ENCODE measurements at regions not wholly inside any gene's neighbourhood (a gene's known extent, or its start where the extent isn't known, plus 50 kb on each side); places are given as distances from the start of the nearest gene placed in this dataset.

DNA sequence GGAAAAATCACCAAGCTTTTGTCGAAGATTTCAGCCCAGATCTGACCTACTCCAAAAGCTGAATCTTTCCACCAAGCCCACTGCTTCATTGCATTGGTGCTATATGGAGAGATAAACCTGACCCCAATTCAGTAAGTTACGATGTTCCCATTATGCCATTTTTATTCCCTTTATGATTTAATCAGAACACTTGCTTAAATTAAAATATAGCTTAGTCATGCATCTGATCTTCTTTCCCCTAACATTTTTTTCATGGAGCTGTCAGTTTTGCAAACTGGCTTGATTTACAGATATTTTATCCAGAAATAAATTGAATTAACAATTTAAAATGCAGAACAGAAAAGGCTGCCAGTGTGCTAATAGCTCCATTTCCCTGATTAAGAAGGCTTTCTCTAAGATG lies 503.5 kb upstream of the C1orf87 start (continued):
- TF ChIP-seq, protein P1, sequence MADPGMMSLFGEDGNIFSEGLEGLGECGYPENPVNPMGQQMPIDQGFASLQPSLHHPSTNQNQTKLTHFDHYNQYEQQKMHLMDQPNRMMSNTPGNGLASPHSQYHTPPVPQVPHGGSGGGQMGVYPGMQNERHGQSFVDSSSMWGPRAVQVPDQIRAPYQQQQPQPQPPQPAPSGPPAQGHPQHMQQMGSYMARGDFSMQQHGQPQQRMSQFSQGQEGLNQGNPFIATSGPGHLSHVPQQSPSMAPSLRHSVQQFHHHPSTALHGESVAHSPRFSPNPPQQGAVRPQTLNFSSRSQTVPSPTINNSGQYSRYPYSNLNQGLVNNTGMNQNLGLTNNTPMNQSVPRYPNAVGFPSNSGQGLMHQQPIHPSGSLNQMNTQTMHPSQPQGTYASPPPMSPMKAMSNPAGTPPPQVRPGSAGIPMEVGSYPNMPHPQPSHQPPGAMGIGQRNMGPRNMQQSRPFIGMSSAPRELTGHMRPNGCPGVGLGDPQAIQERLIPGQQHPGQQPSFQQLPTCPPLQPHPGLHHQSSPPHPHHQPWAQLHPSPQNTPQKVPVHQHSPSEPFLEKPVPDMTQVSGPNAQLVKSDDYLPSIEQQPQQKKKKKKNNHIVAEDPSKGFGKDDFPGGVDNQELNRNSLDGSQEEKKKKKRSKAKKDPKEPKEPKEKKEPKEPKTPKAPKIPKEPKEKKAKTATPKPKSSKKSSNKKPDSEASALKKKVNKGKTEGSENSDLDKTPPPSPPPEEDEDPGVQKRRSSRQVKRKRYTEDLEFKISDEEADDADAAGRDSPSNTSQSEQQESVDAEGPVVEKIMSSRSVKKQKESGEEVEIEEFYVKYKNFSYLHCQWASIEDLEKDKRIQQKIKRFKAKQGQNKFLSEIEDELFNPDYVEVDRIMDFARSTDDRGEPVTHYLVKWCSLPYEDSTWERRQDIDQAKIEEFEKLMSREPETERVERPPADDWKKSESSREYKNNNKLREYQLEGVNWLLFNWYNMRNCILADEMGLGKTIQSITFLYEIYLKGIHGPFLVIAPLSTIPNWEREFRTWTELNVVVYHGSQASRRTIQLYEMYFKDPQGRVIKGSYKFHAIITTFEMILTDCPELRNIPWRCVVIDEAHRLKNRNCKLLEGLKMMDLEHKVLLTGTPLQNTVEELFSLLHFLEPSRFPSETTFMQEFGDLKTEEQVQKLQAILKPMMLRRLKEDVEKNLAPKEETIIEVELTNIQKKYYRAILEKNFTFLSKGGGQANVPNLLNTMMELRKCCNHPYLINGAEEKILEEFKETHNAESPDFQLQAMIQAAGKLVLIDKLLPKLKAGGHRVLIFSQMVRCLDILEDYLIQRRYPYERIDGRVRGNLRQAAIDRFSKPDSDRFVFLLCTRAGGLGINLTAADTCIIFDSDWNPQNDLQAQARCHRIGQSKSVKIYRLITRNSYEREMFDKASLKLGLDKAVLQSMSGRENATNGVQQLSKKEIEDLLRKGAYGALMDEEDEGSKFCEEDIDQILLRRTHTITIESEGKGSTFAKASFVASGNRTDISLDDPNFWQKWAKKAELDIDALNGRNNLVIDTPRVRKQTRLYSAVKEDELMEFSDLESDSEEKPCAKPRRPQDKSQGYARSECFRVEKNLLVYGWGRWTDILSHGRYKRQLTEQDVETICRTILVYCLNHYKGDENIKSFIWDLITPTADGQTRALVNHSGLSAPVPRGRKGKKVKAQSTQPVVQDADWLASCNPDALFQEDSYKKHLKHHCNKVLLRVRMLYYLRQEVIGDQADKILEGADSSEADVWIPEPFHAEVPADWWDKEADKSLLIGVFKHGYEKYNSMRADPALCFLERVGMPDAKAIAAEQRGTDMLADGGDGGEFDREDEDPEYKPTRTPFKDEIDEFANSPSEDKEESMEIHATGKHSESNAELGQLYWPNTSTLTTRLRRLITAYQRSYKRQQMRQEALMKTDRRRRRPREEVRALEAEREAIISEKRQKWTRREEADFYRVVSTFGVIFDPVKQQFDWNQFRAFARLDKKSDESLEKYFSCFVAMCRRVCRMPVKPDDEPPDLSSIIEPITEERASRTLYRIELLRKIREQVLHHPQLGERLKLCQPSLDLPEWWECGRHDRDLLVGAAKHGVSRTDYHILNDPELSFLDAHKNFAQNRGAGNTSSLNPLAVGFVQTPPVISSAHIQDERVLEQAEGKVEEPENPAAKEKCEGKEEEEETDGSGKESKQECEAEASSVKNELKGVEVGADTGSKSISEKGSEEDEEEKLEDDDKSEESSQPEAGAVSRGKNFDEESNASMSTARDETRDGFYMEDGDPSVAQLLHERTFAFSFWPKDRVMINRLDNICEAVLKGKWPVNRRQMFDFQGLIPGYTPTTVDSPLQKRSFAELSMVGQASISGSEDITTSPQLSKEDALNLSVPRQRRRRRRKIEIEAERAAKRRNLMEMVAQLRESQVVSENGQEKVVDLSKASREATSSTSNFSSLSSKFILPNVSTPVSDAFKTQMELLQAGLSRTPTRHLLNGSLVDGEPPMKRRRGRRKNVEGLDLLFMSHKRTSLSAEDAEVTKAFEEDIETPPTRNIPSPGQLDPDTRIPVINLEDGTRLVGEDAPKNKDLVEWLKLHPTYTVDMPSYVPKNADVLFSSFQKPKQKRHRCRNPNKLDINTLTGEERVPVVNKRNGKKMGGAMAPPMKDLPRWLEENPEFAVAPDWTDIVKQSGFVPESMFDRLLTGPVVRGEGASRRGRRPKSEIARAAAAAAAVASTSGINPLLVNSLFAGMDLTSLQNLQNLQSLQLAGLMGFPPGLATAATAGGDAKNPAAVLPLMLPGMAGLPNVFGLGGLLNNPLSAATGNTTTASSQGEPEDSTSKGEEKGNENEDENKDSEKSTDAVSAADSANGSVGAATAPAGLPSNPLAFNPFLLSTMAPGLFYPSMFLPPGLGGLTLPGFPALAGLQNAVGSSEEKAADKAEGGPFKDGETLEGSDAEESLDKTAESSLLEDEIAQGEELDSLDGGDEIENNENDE (IDR thresholded peaks at IDR 0.05; ENCODE audit: insufficient replicate concordance, low read length) = no peak
- TF ChIP-seq SP1 (IDR thresholded peaks at IDR 0.05; ENCODE audit: low read depth, low read length) = no peak
- TF ChIP-seq NANOG (IDR thresholded peaks at IDR 0.05; ENCODE audit: insufficient read depth, low read depth, low read length, poor library complexity, severe bottlenecking) = no peak
- TF ChIP-seq BCL11A (IDR thresholded peaks at IDR 0.05; ENCODE audit: low read depth in 2 of 2, low read length in 2 of 2) = no peak
- no peak for TF ChIP-seq SP4 (IDR thresholded peaks at IDR 0.05; ENCODE audit: low read length)
- no peak for TF ChIP-seq SIN3A (conservative IDR thresholded peaks at IDR 0.05 in 1 of 2, IDR thresholded peaks at IDR 0.05 in 1 of 2; ENCODE audit: low read depth in 1 of 2, low read length in 2 of 2)
- no peak for TF ChIP-seq CBX5 (IDR thresholded peaks at IDR 0.05; ENCODE audit: low read depth, low read length)
- TF ChIP-seq, protein P2, sequence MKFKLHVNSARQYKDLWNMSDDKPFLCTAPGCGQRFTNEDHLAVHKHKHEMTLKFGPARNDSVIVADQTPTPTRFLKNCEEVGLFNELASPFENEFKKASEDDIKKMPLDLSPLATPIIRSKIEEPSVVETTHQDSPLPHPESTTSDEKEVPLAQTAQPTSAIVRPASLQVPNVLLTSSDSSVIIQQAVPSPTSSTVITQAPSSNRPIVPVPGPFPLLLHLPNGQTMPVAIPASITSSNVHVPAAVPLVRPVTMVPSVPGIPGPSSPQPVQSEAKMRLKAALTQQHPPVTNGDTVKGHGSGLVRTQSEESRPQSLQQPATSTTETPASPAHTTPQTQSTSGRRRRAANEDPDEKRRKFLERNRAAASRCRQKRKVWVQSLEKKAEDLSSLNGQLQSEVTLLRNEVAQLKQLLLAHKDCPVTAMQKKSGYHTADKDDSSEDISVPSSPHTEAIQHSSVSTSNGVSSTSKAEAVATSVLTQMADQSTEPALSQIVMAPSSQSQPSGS (IDR thresholded peaks at IDR 0.05; ENCODE audit: low read length) = no peak
